ENCODE measurements at regions not wholly inside any gene's neighbourhood (a gene's known extent, or its start where the extent isn't known, plus 50 kb on each side); places are given as distances from the start of the nearest gene placed in this dataset.
"Not testable (repeated sequence)": the region's sequence is repeated elsewhere in the genome, so short reads cannot be mapped to it uniquely, and the experiment has no call there.

- DNase-seq (ENCODE audit: low read depth in 2 of 2) = no peak
Observed at GRCh38 chr6:144434308-144434990, 149.3 kb downstream of the UTRN start.

GRCh38 chr6:144435602-144436426 is 150.7 kb downstream of the UTRN start:
- no peak for DNase-seq (ENCODE audit: low read depth in 2 of 2)

- no peak for DNase-seq (ENCODE audit: low read depth in 2 of 2)
Observed at GRCh38 chr6:144437105-144437504, 152.0 kb downstream of the UTRN start.

GRCh38 chr6:144438103-144438502 is 153.0 kb downstream of the UTRN start:
- no peak for DNase-seq (ENCODE audit: low read depth in 2 of 2)

- DNase-seq (ENCODE audit: low read depth in 2 of 2) = no peak
Observed at GRCh38 chr6:144439016-144439415, 153.9 kb downstream of the UTRN start.

GRCh38 chr6:144441801-144442200 is 156.7 kb downstream of the UTRN start:
- DNase-seq (ENCODE audit: low read depth in 2 of 2) = not testable (repeated sequence)

GRCh38 chr6:144443157-144443556 is 158.0 kb downstream of the UTRN start:
- DNase-seq (ENCODE audit: low read depth in 2 of 2) = no peak

GRCh38 chr6:144447472-144447871 is 162.3 kb downstream of the UTRN start:
- no peak for DNase-seq (ENCODE audit: low read depth in 2 of 2)

- DNase-seq (ENCODE audit: low read depth in 2 of 2) = no peak
Observed at GRCh38 chr6:144449218-144449617, 164.1 kb downstream of the UTRN start.

GRCh38 chr6:144449911-144450597 is 164.9 kb downstream of the UTRN start:
- DNase-seq (ENCODE audit: low read depth in 2 of 2) = no peak

- DNase-seq (ENCODE audit: low read depth in 2 of 2) = no peak
Observed at GRCh38 chr6:144460327-144461095, 175.4 kb downstream of the UTRN start.

- no peak for DNase-seq (ENCODE audit: low read depth in 2 of 2)
Observed at GRCh38 chr6:144462058-144462457, 176.9 kb downstream of the UTRN start.

- DNase-seq (ENCODE audit: low read depth in 2 of 2) = no peak
Observed at GRCh38 chr6:144466716-144467115, 181.6 kb downstream of the UTRN start.

- DNase-seq (ENCODE audit: low read depth in 2 of 2) = no peak
Observed at GRCh38 chr6:144467172-144467762, 182.1 kb downstream of the UTRN start.

- no peak for DNase-seq (ENCODE audit: low read depth in 2 of 2)
Observed at GRCh38 chr6:144467921-144468320, 182.8 kb downstream of the UTRN start.

- DNase-seq (ENCODE audit: low read depth in 2 of 2) = no peak
Observed at GRCh38 chr6:144468709-144469108, 183.6 kb downstream of the UTRN start.

- DNase-seq (ENCODE audit: low read depth in 2 of 2) = no peak
Observed at GRCh38 chr6:144469144-144469575, 184.0 kb downstream of the UTRN start.

- not testable (repeated sequence) for DNase-seq (ENCODE audit: low read depth in 2 of 2)
Observed at GRCh38 chr6:144470201-144470600, 185.1 kb downstream of the UTRN start.

GRCh38 chr6:144471986-144472385 is 186.9 kb downstream of the UTRN start:
- DNase-seq (ENCODE audit: low read depth in 2 of 2) = no peak

GRCh38 chr6:144474290-144474689 is 189.2 kb downstream of the UTRN start:
- no peak for DNase-seq (ENCODE audit: low read depth in 2 of 2)

GRCh38 chr6:144474904-144475303 is 189.8 kb downstream of the UTRN start:
- no peak for DNase-seq (ENCODE audit: low read depth in 2 of 2)
